RWPE1 (cell line): ENCODE measurements at regions not wholly inside any gene's neighbourhood (a gene's known extent, or its start where the extent isn't known, plus 50 kb on each side); places are given as distances from the start of the nearest gene placed in this dataset.

Experiments
- CTCF ChIA-PET: fragments of 350-600 bp; sonication (Branson Sonifier 250); formaldehyde crosslinking; extraction: SDS; loops from one replicate; lab custom pipeline; 2021; lab: Yijun Ruan, JAX
- POLR2A ChIA-PET: fragments of 400-600 bp; formaldehyde crosslinking; extraction: SDS; loops from one replicate; lab custom pipeline; 2020; ENCODE audit warnings: antibody characterized with exemption; ENCODE audit not compliant: low non-redundant PET; lab: Yijun Ruan, JAX
- DNase-seq: peaks from one replicate; pipeline ENCODE4 v3.0.0; 2012; ENCODE audit warnings: low spot score
- H3K27ac ChIP-seq: fragments of 450-650 bp; 2 replicates; pipeline ENCODE4 v1.5.1; 2017
- TF ChIP-seq, protein P1 (sequence below): fragments of 450-650 bp; conservative IDR thresholded peaks from 2 replicates; pipeline ENCODE4 v1.5.1; 2017; ENCODE audit warnings: low read depth, mild to moderate bottlenecking

DNA sequence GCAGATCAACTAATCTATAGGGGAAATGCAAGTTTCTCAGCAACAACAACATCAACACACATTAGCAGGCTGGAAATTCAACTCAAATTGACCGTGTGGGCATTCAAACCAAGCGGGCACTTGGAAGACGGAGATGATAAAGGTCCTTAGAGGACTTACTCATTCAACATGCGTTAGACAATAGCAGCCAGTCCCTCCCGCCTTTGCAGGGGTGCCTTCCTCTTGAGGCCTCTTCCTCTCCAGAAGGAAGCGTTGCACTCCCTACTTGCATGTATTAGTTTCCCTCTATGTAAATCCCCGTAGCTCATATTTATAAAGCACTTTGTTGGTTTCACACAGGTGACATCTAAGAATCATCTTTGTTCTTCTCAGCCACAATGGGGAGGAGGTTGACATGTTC lies 300.8 kb upstream of the STXBP5 start:
- ChIA-PET POLR2A (no interaction called here), CTCF (interaction anchor here (1.5 kb wide), 1 partner anchor 380 kb away, joined by 5 read pairs; no protein-coding TSS in a partner anchor)

DNA sequence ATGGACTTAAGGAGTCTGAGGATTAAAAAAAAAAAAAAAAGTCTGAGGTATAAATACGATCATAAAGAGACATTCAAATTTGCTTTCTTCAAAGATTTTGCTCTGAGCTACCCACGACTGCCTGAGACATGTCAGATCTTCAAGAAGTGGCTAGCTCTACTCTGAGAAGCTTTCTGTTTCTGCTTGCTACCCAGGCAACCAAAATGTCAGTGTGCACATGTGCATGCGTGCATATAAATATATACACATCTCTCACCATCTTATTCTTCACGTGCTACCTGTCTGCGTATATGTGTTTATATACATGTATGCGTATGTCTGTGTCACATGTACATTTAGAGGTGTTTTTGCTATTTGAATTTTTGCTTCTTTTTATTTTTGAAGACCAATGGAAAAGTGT lies 299.6 kb upstream of the STXBP5 start:
- ChIA-PET POLR2A (no interaction called here), CTCF (interaction anchor here (0.6 to 0.7 kb wide), 2 partner anchors 602 to 1276 kb away, joined by 3 to 5 read pairs; no protein-coding TSS in a partner anchor)
- TF ChIP-seq, protein P1, sequence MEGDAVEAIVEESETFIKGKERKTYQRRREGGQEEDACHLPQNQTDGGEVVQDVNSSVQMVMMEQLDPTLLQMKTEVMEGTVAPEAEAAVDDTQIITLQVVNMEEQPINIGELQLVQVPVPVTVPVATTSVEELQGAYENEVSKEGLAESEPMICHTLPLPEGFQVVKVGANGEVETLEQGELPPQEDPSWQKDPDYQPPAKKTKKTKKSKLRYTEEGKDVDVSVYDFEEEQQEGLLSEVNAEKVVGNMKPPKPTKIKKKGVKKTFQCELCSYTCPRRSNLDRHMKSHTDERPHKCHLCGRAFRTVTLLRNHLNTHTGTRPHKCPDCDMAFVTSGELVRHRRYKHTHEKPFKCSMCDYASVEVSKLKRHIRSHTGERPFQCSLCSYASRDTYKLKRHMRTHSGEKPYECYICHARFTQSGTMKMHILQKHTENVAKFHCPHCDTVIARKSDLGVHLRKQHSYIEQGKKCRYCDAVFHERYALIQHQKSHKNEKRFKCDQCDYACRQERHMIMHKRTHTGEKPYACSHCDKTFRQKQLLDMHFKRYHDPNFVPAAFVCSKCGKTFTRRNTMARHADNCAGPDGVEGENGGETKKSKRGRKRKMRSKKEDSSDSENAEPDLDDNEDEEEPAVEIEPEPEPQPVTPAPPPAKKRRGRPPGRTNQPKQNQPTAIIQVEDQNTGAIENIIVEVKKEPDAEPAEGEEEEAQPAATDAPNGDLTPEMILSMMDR = no peak
- no peak overlapping the region for H3K27ac ChIP-seq
- DNase-seq = no peak

More for the DNA sequence above, 300.8 kb upstream of the STXBP5 start:
- TF ChIP-seq, protein P1 = no peak
- DNase-seq = no peak
- H3K27ac ChIP-seq = no peak overlapping the region

DNA sequence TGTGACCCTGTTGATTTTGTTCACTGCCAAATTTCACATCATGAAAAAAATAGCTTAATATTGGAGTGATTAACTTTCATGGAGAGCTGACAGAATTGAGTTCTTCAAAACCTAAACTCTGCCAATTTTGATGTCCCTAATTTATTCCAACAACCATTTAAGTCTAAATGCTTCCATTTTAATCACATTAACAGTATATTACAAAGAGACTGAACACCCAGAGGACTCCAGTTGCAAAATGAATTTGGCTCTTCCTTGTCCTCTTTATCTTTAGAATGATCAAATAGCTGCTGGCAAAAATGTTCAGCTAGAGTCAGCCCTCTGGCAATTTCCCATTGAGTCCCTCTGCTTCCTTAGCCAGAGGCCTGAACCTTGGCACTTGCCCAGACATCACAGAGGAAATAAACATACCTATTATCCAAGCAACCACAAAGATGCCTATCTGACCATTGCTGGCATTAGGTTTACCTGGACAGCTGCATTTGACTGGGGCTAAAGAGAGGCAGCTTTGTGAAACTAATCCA lies 299.0 kb upstream of the STXBP5 start:
- TF ChIP-seq, protein P1 = no peak
- POLR2A ChIA-PET = no interaction called here
- peak; percentile 18 for DNase-seq
- CTCF ChIA-PET = interaction anchor here (0.6 kb wide), 1 partner anchor 1275 kb away, joined by 3 read pairs; no protein-coding TSS in a partner anchor
- peak overlapping the region; percentile 58 for H3K27ac ChIP-seq

DNA sequence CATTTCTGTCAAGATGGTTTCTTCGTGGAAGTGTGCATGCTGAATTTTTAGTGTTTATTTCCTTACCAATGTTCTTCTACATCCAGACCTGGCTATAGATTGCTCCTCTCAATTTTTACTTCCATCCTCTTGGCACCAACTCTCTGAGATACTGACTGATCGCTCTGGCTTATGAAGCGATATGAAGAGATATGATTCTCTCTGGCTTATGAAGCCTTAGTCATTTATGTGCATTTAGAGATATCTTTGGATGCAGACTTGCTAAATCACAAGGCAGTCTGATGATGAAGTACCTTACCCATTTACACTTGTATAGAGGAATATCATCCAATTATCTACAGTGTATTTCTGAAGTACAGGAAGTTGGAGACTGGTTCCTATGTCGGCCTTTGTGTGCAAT lies 295.4 kb upstream of the STXBP5 start:
- no peak for DNase-seq
- CTCF ChIA-PET = interaction anchor here (1.0 kb wide), 1 partner anchor 12 kb away, joined by 4 read pairs; no protein-coding TSS in a partner anchor
- H3K27ac ChIP-seq = no peak overlapping the region
- POLR2A ChIA-PET = no interaction called here
- TF ChIP-seq, protein P1 = no peak

DNA sequence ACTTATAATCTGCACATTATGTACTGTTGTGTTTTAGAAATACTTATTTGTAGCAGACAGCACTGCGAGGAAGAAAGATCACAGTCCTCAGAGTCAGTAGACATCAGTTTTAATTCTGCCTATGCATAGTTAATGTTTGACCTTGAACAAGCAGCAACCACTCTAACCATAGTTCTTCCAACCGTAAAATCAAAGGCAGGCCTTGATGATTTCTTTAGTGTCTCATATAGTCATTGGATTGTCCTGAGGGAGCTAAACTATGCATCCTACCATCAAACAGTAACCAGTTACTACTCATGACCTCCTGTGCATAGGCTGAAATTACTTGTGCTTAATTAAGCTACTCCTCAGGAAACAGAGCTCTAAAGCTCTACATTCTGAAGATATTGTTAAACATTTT lies 294.8 kb upstream of the STXBP5 start:
- no peak for DNase-seq
- no peak overlapping the region for H3K27ac ChIP-seq
- TF ChIP-seq, protein P1 = no peak
- ChIA-PET CTCF (no interaction called here), POLR2A (no interaction called here)

DNA sequence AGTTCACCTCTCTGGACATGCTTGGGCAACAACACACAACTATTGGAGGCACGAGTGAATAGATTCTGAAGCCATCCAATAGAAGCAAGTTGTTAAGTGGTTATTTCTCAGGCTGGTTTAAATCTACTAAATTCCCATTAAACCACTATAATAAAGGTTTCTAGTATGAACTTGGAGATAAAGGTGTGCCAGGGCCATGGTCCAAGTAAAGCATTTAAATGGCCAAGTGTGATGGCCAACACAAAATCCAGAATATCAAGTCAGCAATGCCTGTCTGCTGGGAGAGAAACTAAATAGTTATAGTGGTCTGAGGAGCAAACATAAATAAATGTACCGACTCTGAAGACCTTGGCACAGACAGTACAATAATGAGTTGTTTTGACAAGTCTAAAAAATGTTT lies 294.3 kb upstream of the STXBP5 start:
- CTCF ChIA-PET = no interaction called here
- TF ChIP-seq, protein P1 = no peak
- H3K27ac ChIP-seq = no peak overlapping the region
- POLR2A ChIA-PET = no interaction called here
- no peak for DNase-seq
